Naive thymus-derived CD8-positive, alpha-beta T cell (primary cell): ENCODE measurements at regions not wholly inside any gene's neighbourhood (a gene's known extent, or its start where the extent isn't known, plus 50 kb on each side); places are given as distances from the start of the nearest gene placed in this dataset.
"Not testable (repeated sequence)": the region's sequence is repeated elsewhere in the genome, so short reads cannot be mapped to it uniquely, and the experiment has no call there.

Experiments used
- ATAC-seq, 2 donors: fragments of 150-1000 bp; cut with Tn5 transposase in 1 of 2; sonication (Bioruptor Pico), chemical (Tn5 transposase) in 1 of 2; 1 replicate in 1 of 2; 2 replicates in 1 of 2; pipeline ENCODE4 v1.10.0; 2021; ENCODE audit warnings: mild to moderate bottlenecking in 2 of 2, moderate library complexity in 2 of 2
- POLR2A ChIA-PET: fragments of 350-600 bp; sonication (Branson Sonifier 250); formaldehyde crosslinking; loops from one replicate; lab custom pipeline; 2021; ENCODE audit warnings: antibody characterized with exemption; lab: Charles Lee
- DNase-seq, 10 donors: peaks; one replicate each; pipeline versions ENCODE4 v3.0.0 to v3.0.0-alpha.2; 2020 to 2022
- H3K27ac Mint-ChIP-seq, 10 donors: one replicate each; pipeline ENCODE4 v1.8.0; 2020 to 2022; ENCODE audit warnings: mild to moderate bottlenecking in 10 of 10, mixed read lengths in 10 of 10, moderate library complexity in 4 of 10, inconsistent platforms in 1 of 10
- H3K27me3 Mint-ChIP-seq, 5 donors: one replicate each; pipeline ENCODE4 v1.8.0; 2021 to 2022; ENCODE audit warnings: mixed read lengths in 5 of 5
- H3K36me3 Mint-ChIP-seq, 3 donors: one replicate each; pipeline ENCODE4 v1.8.0; 2020 to 2022; ENCODE audit warnings: mixed read lengths in 3 of 3, mild to moderate bottlenecking in 2 of 3, inconsistent platforms in 1 of 3
- H3K4me1 Mint-ChIP-seq, 4 donors: one replicate each; pipeline ENCODE4 v1.8.0; 2021 to 2022; ENCODE audit warnings: mixed read lengths in 4 of 4
- H3K4me3 Mint-ChIP-seq, 10 donors: one replicate each; pipeline ENCODE4 v1.8.0; 2020 to 2022; ENCODE audit warnings: mild to moderate bottlenecking in 10 of 10, mixed read lengths in 10 of 10, moderate library complexity in 6 of 10, inconsistent platforms in 1 of 10
- H3K9me3 Mint-ChIP-seq, 9 donors: one replicate each; pipeline ENCODE4 v1.8.0; 2020 to 2022; ENCODE audit warnings: mixed read lengths in 9 of 9, mild to moderate bottlenecking in 3 of 9, inconsistent platforms in 1 of 9, moderate library complexity in 1 of 9

GRCh38 chrX:55908661-55909212 lies 191.2 kb downstream of the RRAGB start:
- H3K9me3 Mint-ChIP-seq: no peaks in the 10 kb centered on the region
- peak overlapping the region in 9 of 10 donors; percentile 78 to 92 (median 88) for H3K27ac Mint-ChIP-seq
- ATAC-seq (peak; percentile 65 to 69), DNase-seq (peak in 4 of 10 donors; percentile 1 to 18 (median 8))
- no peaks in the 10 kb centered on the region for H3K27me3 Mint-ChIP-seq
- H3K4me1 Mint-ChIP-seq: peaks cover 9 to 24% (median 15%) of the 10 kb centered on the region in 4 donors
- POLR2A ChIA-PET: interaction anchor here (1.4 to 1.9 kb wide), 2 partner anchors 191 to 420 kb away, joined by 6 to 9 read pairs; partner anchors contain the start of genes RRAGB and USP51
- no peaks in the 10 kb centered on the region for H3K36me3 Mint-ChIP-seq
- H3K4me3 Mint-ChIP-seq: peak overlapping the region; percentile 87 to 96 (median 94)

- Mint-ChIP-seq H3K4me1 (peaks cover 0 to 11% (median 0%) of the 10 kb centered on the region in 4 donors), H3K27ac (no peak overlapping the region), H3K9me3 (peaks cover 0 to 46% (median 5%) of the 10 kb centered on the region in 9 donors), H3K36me3 (peaks cover 0 to 26% (median 17%) of the 10 kb centered on the region in 3 donors), H3K4me3 (no peak overlapping the region), H3K27me3 (no peaks in the 10 kb centered on the region)
- DNase-seq: peak in 2 of 10 donors; percentile 8 to 50
- no peak for ATAC-seq
- POLR2A ChIA-PET: no interaction called here
Measured at GRCh38 chrX:55919367-55920221, 202.0 kb downstream of the RRAGB start.

- DNase-seq (no peak), ATAC-seq (no peak)
- POLR2A ChIA-PET: interaction anchor here (0.8 kb wide), 1 partner anchor 34 kb away, joined by 3 read pairs; no protein-coding TSS in a partner anchor
- H3K9me3 Mint-ChIP-seq: peaks cover 0 to 74% (median 6%) of the 10 kb centered on the region in 9 donors
- H3K27ac Mint-ChIP-seq: no peak overlapping the region
- peaks cover 0 to under 1% (median 0%) of the 10 kb centered on the region in 4 donors for H3K4me1 Mint-ChIP-seq
- peaks cover 0 to 22% (median 13%) of the 10 kb centered on the region in 3 donors for H3K36me3 Mint-ChIP-seq
- no peak overlapping the region for H3K4me3 Mint-ChIP-seq
- H3K27me3 Mint-ChIP-seq: no peaks in the 10 kb centered on the region
Measured at GRCh38 chrX:55924574-55924973, 207.0 kb downstream of the RRAGB start.

DNA sequence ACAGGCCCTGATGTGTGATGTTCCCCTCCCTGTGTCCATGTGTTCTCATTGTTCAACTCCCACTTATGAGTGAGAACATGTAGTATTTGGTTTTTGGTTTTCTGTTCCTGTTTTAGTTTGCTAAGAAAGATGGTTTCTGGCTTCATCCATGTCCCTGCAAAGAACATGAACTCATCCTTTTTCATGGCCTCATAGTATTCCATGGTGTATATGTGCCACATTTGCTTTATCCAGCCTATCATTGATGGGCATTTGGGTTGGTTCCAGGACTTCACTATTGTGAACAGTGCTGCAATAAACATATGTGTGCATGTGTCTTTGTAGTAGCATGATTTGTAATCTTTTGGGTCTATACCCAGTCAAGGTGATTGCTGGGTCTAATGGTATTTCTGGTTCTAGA lies 211.0 kb downstream of the RRAGB start:
- DNase-seq, ATAC-seq, H3K27me3 Mint-ChIP-seq, H3K27ac Mint-ChIP-seq, H3K4me1 Mint-ChIP-seq, H3K4me3 Mint-ChIP-seq, POLR2A ChIA-PET: not testable (repeated sequence)
- Mint-ChIP-seq H3K9me3 (peaks cover 4 to 76% (median 13%) of the 10 kb centered on the region in 9 donors), H3K36me3 (peaks cover 5 to 32% (median 14%) of the 10 kb centered on the region in 3 donors)
